Breast epithelium (tissue), 3 donors: ENCODE measurements at regions not wholly inside any gene's neighbourhood (a gene's known extent, or its start where the extent isn't known, plus 50 kb on each side); places are given as distances from the start of the nearest gene placed in this dataset.

Experiments
- CTCF ChIP-seq, 3 donors: fragments of 450-650 bp; IDR thresholded peaks; one replicate each; pipeline ENCODE4 v1.5.1; 2016 to 2017; ENCODE audit warnings: antibody characterized with exemption in 3 of 3, mild to moderate bottlenecking in 3 of 3, moderate library complexity in 3 of 3
- POLR2A ChIP-seq: fragments of 450-650 bp; IDR thresholded peaks from one replicate; pipeline ENCODE4 v1.6.1; 2016; ENCODE audit warnings: antibody characterized with exemption, mild to moderate bottlenecking, moderate library complexity
- POLR2AphosphoS5 ChIP-seq, 3 donors: sonication (generic); formaldehyde crosslinking; IDR thresholded peaks; one replicate each; pipeline ENCODE4 v1.6.1; 2017; ENCODE audit warnings: antibody characterized with exemption in 3 of 3

- TF ChIP-seq POLR2A (no peak), CTCF (IDR thresholded peaks at IDR 0.05) (no peak), POLR2AphosphoS5 (IDR thresholded peaks at IDR 0.05) (no peak)
Measured at GRCh38 chr6:44561832-44562665, 174.5 kb downstream of the CDC5L start.
